ENCODE measurements at regions not wholly inside any gene's neighbourhood (a gene's known extent, or its start where the extent isn't known, plus 50 kb on each side); places are given as distances from the start of the nearest gene placed in this dataset.

DNA sequence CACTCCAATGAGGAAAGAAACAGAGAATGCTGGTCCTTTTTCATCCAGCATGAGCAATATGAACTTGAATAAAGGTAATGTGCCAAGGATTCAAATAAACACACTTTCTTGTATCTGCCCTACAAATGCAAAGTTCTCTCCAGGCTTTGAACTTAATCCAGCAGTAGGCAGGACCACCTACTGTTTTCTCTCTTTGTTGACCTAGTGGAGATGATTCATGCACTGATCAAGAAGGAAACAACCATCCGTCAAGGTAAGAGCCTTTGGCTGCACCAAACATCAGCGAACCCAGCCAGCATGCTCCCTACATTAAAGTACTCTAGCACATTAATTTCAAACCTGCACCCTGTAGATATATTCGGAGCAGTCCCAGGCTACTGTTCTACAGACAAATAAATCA, 489.3 kb downstream of the GALC start:
- DNase-seq, result no peak

DNA sequence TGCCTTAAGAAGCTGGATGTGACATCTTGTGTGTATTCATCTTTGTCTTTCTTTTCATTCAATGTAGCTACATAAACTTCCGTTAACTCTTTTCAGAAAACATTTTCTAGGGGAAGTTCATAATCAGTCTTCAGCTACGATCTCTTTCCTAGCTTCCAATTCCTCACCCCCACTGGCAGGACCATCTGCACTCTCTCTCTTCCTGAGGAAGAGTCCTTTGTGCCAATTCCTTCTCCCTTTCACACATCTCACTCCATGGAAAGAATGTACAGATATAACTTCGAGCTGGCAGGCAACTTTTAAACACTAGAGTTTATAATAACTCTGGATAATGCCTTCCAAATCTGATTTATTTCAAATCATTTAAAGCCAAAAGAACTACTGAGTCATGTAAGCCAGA, 495.7 kb downstream of the GALC start:
- DNase-seq, result no peak

GRCh38 chr14:87494010-87494409, 499.0 kb downstream of the GALC start:
- DNase-seq, result no peak

DNA sequence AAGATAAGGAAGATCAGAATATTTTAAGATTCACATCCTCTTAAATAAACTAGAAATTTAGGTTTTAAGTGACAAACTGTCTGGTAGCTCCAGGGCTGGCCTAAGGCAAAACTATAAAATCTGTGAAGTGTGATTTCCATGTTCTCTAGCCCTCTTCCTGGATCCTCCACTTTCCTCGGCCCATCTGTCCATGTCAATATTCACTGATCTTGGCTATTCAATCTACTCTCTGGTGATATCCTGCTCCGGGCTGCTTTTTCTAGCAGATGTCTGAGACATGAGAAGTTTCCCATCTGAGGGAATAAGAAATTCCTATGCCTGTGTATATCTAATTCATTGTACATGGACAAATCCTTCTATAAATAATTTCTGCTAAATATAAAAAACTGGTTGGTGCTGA, 500.4 kb downstream of the GALC start:
- no peak for DNase-seq

GRCh38 chr14:87491816-87492215, 501.2 kb downstream of the GALC start:
- DNase-seq, result no peak

DNA sequence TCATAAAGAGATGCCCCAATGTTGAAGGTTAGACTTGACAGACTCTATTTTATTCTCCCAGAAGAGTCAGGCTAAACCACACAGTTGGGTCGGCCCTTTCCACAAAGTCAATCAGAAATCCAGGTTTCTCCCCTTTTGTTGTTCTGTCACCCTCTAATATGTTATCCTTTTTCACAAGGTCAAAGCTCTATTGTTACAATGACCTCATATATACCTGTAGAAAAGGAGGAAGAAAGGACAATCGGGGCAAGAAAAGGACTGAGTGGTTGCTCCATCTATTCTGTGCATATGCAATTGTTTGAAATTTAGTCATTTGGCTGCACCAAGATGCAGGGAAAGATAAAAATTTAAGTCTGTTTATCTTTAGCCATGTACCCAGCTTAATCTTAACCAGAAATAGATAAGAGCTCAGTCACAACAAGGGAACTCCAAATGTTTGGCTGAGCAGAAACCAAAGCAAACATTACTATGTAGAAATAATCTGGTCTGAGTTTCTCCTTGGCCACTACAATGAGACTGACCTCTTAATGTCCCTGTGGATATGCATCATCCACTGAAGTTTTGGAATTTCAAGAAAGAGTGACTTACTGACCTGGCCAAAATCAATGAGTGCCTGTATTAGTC, 503.7 kb downstream of the GALC start:
- DNase-seq, result no peak

DNA sequence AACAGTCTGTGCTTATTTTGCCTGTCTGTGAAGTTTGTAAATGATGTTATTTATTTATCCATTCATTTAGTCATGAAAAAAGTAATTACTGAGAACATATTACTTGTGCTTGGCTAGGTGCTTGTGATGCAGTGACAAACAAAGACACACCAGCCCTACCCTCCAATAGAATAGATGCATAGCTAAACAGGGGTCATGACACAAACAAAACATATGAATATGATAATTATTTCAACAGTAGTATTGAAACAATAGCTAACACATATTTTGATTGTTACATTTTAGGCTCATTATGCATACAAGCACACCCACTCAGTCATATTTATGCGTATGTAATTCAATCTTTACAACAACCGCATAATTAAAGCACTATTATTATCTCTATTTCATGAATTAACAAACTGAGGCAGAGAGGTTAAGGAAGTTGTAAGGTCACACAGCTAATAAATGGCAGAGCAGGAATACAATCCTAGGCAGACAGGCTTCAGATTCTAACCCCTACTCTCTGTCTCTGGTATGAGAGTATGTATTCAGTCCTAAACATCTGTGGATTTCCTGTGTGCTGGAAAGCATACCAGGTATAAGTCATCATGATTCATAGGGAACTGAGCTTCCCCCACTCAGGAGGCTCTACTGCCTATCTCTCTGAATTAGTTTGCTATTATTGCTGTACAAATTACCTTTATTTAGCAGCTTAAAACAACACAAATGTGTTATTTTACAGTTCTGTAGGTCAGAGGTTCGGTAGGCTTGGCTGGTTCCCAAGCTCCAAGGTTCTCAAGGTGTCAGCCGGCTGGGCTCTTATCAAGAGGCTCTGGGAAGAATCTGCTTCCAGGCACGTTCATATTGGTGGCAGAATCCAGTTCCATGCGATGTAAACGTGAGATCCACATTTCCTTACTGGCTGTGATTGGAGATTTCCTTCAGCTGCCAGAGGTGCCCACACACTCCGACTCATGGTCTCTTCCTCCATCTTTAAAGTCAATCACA, 509.4 kb downstream of the GALC start:
- DNase-seq, result no peak

- DNase-seq, result no peak
Observed at GRCh38 chr14:87468531-87468930, 524.5 kb downstream of the GALC start.

- DNase-seq, result no peak
Observed at GRCh38 chr14:87467578-87467977, 525.4 kb downstream of the GALC start.

- no peak for DNase-seq
Observed at GRCh38 chr14:87465770-87466169, 527.2 kb downstream of the GALC start.

DNA sequence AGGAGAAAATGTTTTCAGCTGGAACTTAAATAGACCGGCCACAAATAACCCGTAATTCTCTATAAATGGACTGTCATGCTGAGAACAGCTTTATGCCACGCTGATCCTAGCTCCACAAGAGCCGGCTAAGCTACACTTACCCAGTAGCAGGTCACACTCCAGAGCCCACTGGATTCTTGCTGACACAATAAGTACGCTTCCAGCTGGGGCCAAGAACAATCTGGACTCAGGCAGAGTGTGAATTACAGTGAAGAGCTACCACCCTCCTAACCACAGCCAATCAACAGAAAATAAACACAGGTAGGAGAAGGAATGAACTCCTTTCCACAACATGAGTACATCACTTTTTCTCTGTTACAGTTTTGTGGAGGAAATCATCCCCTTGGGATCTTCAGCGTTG, 531.3 kb downstream of the GALC start:
- DNase-seq, result no peak

DNA sequence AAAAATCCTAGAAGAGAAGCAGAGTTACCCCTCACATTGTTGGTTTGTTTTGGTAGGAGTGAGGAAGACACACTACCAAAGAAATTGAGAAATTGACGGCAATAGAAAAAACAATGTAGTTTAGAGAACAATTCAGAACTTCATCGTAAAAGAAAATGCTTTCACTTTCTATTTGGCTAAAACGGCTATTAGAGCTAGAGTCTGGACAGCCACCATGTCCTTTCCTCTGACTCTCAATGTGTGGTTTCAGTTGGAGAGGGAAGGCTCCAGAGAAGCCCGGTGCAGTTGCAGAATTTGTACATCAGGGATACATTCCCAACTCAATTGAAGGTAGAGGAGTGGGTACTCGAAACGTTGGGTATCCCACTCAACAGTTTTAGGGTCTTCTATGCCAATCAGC, 535.3 kb downstream of the GALC start:
- DNase-seq, result no peak

DNA sequence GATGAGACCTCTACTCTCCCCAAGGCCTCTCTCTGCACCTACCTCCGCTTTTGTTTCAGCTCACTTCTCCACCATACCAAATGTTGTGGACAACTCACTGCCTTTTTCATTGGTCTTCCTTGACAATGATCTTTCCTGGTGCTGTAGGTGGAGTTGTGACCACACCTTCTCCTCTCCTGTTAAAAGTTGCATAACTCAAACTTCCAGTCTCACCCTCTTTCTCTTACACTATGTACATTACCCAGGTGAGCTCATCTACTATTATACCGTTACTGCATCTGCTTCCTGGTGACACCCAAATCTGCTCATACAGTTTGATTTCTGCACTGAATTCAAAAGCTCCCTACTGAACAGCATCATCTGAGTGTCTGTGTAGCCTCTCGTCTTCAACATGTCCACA, 542.8 kb downstream of the GALC start:
- DNase-seq, result no peak

- DNase-seq, result no peak
Observed at GRCh38 chr14:87449016-87449415, 544.0 kb downstream of the GALC start.

- DNase-seq, result no peak
Observed at GRCh38 chr14:87443787-87444186, 549.2 kb downstream of the GALC start.

DNA sequence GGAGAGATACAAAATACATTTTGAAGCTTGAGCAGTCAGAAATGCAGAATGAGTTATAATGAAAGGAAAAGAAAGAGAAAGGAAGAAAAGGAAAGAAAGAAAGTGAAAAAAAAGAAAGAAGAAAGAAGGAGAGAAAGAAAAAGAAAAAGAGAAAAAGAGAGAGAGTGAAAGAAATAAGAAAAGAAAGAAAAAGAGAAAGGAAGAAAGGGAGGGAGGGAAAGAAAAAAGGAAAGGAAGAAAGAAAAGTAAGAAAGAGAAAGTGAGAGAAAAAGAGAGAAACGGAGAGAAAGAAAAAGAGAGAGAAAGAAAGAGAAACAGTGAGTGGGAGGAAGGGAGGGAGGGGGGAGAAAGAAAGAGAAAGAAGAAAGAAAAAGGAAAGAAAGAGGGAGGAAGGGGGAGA, 549.9 kb downstream of the GALC start:
- no peak for DNase-seq

DNA sequence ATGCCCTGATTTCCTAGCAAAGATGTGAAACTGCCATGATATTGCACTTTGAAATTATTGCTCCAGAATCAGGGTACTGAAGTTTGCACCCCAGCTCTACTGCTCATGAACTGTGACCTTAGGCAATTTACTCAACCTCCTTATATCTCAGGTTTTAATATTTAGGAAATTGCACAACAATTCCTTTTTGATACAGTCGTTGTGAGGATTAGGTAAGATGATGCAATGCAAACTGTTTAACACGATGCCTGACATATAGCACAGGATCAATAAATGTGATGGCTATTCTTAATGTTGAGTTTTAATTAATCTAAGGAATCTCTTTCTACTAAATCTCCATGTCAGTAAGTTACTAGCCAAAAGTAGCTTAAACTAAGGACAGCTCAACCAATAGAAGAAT, 555.8 kb downstream of the GALC start:
- DNase-seq, result no peak

- DNase-seq, result no peak
Observed at GRCh38 chr14:87434680-87435079, 558.3 kb downstream of the GALC start.

DNA sequence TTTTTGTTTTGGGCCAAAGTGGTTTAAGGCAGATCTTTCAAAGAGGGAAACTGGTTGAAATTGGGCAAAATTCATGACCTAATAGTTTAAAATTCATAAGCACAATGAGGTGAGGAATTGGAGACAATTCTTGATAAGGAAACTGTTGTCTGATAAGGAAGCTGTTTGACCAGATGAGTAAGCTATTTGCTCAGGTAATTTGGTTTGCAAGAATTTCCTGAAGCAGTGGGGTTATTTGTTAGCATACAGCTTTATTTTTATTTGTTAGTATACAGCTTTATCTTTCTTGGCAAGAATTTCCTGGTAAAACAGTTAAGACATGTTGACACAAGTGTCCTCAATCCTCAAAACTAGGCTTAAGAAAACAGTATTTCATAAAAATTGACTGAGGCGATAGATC, 559.0 kb downstream of the GALC start:
- no peak for DNase-seq

DNA sequence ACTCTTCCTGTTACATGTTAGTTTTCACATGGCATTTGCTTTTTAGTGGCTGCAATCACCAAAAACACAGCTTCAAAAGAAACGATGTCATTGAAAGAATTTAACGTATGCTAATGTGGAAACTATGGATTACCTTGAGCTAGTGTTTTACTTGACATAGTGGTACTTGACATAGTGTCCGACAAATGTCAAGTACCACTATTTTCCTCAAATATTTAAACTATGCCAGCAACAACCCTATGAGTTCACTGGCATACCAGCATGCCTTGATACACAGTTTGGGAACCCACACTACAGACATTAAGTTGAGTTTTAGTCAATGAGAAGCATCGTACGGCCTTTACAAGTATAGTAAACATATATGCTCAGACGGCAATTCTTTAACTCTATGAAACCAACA, 560.3 kb downstream of the GALC start:
- DNase-seq, result no peak

DNA sequence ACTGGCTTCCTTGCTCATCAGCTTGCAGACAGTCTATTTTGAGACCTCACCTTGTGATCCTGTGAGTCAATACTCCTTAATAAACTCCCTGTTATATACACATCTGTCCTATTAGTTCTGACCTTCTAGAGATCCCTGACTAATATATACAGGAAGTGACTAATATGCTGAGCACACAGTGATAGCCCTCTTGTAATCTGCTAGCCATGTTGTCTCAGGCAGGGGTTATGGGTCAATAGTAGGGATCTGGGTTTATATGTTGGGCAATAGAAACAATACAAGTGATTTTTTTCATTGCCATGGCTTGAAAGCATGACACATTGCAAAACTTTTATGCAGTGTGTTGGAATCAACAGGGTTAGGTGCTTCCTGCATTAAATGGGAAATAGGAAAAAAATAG, 562.2 kb downstream of the GALC start:
- no peak for DNase-seq

DNA sequence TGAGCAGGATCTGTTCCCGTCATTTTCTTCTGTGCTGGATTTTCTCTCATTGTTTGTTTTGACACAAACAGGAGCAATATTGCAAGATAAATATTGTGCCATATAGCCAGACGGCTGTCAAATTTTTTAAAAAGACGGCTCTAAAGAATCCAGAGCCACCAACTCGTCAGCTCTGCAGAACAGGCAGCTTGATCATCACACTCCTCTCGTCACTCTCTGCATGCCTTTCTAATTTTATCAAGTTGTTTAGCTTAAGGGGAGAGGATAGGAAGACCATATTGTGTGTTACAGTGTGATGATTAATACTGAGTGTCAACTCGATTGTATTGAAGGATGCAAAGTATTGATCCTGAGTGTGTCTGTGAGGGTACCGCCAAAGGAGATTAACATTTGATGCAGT, 562.8 kb downstream of the GALC start:
- no peak for DNase-seq

- DNase-seq, result no peak
Observed at GRCh38 chr14:87419925-87420324, 573.1 kb downstream of the GALC start.

GRCh38 chr14:87411370-87411769, 581.6 kb downstream of the GALC start:
- no peak for DNase-seq

DNA sequence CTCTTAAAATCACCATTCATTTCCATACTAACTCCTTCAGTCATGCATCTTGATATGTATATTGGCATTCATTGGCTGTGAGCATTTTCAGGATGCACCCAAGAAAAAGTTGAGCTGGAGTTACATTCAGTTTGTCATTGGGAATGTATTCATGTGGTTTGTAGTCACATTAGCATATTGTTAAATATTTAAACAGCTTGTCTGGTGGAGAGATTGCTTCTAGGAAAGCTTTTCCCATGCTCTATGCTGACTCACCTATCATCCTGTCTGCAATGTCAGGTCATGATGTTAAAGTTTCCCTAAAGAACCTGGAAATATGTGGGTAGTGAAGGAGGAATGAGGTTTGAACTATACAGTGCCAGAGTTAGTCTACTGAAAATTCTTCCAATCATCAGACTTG, 583.6 kb downstream of the GALC start:
- DNase-seq, result no peak
